NCI-H1417 (cell line): ENCODE measurements at regions not wholly inside any gene's neighbourhood (a gene's known extent, or its start where the extent isn't known, plus 50 kb on each side); places are given as distances from the start of the nearest gene placed in this dataset.

Experiments
- DNase-seq, 3 experiments: peaks; one replicate each; lab custom pipeline; 2025; lab: John Stamatoyannopoulos, UW

DNA sequence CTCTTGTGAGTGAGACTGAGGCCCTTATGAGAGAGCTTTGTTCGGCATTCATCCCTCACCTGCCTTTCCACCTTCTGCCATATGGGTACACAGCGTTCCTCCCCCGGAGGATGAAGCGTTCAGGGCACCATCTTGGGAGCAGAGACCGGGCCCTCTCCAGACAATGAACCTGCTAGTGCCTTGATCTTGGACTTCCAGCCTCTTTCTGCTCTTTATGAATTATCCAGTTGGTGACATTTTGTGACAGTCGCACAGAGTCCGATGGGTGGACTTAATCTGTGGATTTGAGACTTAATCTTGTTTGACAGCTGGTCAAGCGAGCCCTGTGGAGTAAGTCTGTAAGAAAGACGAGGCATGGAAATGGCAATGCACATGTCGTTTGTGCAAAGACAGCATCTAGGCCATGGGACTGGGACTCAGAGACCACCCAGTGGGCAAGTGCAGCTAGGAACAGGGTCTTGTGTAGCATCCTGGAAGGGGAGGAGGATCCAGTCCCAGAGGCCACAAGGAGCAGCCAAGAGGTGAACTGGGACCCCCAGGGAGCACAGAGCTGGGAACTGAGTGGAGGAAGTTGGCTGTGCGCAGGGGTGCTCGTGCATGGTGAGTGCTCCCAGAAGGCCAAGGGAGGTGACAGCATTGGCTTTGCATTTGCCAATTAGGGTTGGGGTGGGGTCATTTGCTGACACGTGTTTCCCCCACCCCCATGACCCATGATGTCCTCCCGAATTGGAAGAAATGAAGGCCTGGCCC, 69.5 kb upstream of the HDAC4 start:
- no peak for DNase-seq

DNA sequence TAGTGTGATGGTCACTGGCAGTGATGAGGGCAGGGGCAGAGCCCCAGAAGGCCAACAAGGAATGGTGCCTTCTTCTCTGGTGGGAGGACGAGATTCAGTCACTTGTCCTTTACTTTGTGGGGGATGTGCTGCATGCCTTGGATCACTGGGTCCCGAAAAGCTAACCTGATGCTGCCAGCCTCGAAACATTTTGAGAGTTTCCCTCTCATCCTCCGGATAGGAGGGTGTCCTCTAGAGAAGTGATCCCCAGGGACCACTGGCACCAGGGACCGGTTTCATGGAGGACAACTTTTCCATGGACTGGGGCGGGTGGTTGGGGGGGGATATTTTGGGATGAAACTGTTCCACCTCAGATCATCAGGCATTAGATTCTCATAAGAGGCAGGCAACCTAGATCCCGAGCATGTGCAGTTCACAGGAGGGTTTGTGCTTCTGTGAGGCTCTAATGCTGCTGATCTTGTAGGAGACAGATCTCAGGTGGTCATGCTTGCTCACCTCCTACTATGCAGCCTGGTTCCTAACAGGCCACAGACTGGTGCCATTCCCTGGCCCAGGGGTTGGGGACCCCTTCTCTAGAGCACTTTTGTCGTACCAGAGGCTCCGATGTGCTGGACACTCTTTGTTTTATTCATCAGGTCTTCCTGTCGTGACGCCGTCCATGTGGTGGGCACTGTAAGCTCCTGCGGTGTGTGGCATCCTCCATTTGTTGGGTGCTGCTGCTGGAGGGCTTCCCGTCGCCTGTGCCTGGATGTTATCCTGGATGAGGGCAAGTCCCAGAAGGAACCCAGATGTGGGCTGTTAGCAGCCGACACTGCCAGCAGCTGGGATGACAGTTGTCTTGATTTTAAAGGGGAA, 68.5 kb upstream of the HDAC4 start:
- no peak for DNase-seq

DNA sequence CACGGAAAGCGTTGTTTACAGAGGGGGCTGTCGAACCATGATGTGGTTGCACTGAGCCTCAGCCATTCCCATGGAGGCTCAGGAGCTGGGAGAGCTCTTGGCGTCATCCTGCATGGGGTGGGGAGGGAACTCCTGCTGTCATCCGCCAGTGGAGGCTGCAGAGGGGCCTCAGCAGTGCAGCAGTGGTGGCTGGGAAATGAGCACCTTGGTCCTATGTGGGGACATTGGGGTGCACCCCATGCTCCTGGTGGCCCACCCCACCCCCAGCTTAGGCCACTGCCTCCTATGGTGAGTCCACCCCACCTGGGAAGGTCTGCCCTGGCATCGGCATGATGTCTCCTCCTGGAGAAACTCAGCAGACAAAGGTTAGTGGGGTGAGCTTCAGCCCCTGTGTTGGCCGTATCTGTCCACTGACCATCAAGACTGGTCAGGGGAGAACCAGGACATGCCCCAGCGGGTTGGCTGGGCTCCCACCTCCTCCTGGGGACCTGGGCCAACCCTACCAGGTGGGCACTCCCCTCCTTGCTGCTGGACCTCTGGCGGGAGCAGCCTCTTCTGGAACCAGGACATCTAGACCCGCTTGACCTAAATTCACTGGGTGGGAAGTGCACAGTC, 67.8 kb upstream of the HDAC4 start:
- no peak for DNase-seq

DNA sequence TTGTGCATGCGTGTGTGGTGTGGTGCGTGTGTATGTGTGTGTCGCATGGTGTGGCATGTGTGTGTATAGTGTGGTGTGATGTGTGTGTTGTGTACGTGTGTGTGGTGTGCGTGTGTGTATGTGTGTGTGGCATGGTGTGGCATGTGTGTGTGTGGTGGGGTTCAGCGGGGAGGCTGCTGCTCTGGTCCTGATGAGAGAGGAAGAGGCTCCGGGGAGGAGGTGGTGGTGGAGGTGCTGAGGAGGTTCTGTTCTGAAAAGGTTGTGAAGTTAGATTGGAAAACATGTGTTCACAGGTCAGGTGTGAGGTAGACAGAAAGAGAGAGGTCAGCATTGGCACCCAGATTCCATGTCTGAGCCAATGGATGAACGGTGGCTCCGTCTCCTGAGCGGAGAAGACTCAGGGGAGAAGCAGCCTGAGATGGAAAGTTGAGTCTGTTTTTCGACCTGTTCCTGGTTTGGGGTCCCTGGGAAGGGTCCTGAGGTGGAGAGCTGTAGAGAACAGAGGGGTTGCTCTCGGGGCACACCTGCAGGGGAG, 67.2 kb upstream of the HDAC4 start:
- DNase-seq, result no peak

DNA sequence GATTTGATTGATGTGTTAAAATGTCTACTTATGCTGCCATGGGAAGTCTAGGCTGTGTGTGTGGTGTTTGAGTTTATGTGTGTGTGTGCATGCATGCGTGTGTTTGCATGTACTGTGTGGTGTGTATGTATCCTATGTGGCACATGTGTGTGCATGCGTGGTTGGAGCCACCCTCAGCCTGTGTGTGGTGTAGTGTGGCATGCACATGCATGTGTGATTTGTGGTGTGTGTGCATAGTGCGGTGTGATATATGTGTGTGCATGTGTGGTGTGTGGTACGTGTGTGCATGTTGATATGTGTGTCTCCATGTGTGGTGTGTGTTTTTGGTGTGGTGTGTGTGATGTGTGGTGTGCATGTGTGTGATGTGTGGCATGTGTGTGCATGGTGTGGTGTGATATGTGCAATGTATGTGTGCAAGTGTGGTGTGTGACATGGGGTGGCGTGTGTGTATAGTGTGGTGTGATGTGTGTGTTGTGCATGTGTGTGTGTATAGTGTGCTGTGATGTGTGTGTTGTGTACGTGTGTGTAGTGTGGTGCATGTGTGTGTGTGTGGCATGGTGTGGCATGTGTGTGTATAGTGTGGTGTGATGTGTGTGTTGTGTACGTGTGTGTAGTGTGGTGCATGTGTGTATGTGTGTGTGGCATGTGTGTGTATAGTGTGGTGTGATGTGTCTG, 66.6 kb upstream of the HDAC4 start:
- DNase-seq, result no peak

DNA sequence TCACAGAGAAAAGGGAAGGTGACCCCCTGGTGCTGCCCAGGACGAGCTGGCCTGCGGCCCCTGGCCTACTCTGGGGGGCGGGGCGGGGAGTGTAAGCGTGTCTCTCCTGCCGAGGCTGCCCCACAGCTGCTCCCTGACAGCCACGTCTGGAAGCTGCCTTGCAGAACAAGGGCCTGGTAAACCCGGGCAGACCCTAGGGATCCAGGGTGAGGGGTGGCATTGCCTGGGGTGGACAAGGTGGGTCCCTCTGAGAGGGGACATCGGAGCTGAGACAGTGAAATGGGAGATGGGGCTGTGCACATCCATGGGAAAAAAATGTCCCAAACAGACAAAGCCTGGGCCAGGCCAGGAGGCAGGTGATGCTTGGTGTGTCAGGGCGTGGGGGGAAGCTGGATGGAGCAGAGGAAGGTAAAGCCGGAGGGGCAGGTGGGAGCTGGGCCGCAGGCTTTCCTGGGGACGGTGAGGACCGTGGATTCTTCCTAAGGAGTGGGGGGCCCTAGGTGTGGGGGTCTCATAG, 66.0 kb upstream of the HDAC4 start:
- DNase-seq, result no peak

DNA sequence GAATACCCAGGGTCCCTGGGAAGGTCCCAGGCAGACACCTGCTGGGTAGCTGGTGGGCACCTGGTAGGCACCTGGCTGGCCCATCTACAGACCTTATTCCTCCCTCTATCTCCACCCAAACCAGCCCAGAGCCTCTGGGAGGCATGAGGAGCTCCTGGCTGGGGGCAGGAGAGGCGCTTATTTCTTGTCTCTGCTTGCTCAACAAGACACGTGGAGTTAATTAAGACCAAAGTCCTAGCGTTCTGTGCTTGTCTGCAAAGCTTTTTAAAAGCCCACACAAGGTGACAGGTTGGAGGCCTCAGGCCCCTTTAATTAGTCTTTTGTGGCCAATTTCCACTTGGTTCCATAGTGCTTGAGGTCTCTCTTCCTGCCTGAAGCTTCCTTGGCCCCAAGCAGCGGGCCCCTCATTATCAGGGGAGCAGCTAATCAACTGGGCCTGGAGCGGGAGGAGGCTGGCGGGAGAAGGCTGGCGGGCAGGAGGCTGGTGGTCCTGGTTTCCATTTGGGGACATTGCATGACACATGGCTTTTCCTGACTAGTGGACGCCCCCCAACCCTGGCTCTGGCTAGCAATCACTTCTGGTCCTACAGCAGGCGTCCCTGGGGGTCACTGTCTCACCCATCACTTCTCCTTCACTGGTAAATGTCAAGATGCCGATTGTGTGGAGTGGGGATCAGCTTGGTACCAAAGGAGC, 65.4 kb upstream of the HDAC4 start:
- no peak for DNase-seq

DNA sequence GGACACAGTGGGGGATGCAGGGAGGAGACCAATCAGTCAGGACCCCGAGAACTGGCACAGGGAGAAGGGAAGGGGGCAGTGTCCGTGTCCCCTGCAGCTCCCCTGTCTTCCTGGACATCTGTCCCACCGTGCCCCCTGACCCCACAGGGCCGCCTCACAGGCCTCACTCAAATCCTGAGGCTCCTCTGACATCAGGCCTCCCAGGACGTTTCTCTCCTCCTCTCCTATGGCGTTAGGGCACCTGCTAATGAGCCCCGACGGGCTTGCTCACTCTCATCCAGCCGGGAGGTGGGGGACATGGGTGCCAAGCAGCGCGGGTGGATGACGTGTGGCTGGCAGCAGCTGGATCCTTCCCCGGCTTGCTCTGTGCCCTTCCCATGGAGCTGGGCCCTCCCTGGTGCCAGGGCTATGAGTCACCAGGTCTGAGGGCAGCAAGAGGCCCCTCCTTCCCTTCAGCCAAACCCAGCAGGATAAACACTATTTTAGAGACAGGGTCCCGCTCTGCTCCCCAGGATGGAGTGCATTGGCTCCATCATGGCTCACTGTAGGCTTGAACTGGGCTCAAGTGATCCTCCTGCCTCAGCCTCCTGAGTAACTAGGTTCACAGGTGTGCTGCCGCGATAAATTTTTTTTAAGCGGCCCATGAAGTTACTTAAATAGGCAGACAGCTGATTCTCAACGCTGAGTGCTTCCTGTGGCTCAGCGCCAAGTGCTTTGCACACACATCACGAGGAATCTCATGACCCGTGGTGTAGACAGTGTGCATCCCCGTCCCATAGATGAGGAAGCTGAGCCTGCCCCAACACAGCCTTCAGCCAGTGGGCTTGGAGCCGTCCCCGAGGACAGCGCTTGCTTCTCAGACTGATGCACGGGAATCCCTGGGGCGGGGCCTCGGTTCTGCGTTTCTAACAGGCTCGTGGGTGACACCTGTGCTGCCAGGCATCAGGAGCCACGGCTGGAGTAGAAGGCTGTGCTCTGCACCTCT, 64.5 kb upstream of the HDAC4 start:
- peak; percentile 16 to 59 (median 43) for DNase-seq

DNA sequence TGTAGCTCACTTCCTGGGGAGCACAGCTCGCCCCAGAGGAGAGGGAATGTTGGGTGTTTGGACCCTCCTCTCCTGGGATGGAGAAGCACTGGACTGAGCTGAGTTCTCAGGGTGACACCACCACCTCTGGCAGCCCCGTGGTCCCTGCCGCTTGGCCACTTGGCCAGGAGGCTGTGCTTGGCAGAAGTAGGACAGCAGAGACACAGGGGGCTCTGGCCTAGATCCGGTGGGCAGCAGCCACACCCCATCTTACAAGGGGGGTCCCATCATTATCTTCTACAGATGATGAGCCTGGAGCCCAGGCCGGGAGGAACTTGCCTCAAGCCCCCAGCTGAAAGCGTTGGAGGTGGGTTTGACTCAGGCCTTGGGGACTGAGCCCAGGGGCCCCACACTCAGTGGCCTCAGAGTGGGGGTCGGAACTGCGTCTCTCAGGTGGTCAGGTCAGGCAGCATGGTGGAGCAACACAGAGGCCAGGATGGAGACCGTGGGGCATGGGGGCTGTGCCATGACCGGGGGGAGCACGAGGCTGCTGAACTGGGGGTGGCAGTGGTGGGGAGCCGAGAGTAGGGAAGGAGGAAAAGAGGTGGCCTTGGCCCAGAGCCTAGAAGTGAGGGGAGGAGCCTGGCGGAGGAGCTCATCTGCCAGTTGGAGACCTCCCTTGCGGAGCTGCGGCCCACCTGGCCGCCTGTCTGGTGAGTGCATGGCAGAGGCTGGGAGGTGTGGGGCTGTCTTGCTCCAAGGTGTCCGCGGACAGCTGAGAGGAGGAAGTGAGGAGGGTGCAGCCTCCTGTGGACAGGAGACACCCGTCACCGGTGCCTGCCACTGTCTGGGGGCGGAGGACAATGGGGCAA, 63.6 kb upstream of the HDAC4 start:
- no peak for DNase-seq

DNA sequence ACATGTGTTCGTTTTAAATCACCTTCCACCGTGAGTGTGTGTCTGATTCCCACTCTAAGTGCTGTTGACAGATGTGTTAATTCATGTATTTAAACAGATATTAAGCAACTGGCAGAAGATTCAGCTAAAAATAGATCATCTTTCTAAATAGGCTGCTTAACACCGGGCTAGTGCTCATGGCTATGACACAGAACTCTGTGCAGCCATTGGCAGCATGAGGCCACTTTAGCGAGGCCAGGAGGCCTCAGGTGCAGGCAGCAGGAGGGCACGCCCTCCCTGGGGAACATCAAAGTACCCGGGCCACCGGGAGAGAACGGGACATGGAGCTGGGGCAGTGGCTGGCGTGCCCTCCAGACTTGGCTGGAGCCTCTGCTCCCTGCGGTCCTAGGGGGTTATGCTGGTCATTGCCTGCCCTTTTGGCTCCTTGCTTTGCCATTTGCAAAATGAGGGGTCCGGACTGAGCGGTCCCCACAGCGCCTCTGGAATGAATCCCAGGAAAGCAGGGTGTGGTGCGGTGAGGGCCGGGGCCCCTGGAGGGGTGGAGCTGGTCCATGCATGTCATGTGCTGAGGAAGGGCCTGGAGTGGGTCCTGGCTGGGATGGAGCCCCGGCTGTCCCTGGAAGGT, 62.8 kb upstream of the HDAC4 start:
- peak in 2 of 3 experiments; percentile 38 to 69 for DNase-seq

DNA sequence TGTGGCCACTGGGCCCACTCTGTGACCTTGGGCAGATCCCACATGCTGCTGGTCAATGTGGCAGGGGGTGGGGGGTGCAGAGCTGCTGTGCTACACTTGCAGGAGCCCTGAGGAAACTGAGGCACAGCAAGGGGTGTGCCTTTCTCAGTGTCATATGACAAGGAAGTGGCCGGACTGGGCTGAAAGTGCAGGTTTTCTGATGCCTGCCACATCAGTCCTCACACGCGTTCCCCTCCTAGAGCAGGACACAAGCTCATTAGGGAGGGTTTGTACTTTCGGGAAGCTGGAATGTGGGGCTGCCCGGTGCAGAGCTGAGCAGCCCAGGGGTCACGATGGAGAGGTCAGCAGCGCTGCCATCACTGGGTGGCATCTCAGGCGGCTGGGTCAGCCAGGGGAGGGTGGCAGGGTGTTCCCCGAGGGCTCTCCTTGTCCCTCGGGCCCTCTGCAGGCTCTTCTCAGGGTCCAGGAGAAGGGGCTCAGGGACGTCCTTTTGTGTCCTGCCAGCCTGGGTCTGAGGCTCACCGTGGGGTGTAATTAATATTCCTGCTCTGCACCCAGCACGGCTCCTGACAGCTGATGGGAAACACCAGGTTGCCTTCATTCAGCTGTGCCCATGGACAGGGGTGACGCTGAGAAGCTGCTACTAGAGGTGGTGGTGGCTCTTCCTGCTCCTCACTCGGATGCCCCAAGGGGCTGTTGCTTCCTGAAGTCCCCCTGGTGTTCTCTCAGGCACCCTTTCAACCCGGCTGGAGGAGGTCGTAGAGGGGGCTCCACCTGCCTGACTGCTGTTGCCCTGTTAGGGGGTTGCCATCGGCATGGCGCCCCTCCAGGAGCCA, 62.1 kb upstream of the HDAC4 start:
- peak in 2 of 3 experiments; percentile 38 to 68 for DNase-seq

DNA sequence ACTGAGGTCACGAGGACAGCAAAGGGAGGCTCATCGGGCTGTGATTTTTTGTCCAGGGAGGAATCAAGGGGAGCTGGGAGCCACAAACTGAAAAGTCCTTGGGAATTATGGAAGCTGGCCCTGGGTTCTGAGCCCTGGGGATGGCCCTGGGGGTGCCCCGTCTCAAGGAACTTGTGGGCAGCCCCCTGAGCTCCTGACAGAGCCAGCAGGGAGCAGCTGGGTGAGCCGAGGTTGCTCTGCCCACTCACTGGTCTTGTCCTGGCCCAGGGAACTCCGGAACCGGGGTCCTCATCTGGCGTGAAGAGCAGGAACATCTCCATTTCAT, 61.3 kb upstream of the HDAC4 start:
- no peak for DNase-seq

DNA sequence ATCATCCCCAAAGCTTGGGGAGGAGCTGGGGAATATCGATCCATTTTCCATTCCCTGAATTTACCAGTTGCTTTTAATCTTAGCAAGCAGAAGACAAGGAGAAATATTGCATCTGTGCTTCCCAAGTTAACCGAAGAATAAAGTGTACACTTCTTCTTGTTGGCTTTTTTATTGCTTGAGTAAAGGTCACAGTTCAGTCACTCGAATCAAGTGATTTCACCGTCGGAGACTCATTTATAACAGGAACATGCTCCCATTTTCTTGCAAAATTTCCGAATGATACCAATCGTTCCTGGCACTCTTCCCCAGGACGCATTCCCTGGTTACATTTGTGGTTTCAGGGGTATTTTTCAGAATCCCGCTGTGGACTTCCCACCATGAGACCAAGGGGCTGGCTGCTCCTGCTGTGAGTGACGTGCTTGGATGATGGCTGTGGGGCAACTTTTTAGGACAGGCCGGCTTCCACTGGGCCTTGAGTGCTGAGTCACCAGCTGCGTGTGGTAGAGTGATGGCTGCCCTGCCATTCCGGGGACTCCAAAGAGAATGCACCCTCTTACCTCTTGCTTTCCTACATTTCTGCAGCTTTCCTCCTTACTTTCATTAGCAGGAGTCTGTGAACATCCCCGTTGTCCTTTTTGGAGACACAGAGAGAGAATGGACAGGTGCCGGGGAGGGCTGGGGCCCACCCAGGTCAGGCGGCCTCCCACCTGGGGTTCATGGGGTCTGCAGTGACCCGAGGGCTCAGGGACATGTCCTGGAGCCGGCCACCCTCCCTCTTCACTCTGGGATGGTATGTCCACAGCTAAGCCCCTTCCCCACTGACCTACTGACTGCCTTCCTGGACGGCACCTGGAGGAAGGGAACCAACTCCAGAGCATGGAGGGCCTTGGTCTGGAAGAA, 60.7 kb upstream of the HDAC4 start:
- DNase-seq, result no peak

DNA sequence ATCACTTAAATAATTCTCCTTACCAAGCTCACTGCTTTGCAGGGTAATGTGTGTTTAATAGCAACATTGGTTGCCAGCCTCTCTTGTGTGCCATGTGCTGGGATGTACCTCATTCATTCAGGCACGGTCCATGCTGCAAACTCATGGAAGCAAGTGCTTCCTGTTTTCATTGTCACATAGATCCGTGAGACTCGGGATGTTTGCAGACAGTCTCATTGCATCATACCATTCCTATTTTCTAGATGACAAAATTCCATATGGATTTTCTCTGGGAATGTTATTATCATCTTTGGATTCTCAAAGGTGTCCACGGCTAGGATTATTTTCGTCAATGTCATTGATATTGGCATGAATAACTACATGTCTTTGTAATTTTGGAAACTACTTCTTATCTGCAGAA, 60.0 kb upstream of the HDAC4 start:
- no peak for DNase-seq

DNA sequence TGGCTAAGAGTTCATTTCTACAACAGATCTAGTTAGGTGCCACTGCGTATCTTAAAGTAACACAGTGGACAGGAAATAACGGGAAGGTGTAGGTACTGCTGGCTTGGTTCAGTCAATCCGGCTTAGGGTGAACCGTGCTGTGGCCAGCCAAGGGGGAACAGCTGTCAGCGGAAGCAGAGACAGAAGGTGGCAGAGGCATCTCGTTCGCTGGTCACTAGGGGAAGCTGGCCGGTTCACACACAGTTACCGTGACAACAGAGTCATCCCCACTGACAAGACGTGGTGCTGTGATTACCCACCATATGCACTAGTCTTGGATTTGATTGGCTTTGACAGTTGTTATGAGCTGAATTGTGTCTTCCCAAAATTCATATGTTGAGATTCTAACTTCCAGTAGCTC, 58.8 kb upstream of the HDAC4 start:
- peak in 1 of 3 experiments; percentile 54 for DNase-seq

DNA sequence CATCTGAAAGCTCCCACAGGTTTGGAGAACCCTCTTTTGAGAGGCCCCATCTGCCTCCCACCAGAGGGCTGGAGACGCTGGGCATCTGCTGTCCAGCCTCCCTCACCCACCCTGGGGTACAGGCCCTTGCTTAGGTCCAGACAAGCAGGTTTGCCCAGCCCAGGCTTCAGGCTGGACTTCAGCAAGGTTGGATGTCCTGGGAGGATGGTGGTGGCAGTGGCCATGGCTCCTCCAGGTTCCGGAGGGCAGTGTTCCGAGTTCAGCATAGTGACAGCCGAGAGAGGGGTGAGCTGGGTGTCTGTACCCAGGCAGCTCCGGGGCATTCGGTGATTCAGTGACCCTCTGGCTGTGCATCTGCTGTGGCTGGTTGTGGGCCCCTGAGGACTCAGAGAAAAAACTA, 58.2 kb upstream of the HDAC4 start:
- DNase-seq, result no peak
